GM18519 (cell line): ENCODE measurements at regions not wholly inside any gene's neighbourhood (a gene's known extent, or its start where the extent isn't known, plus 50 kb on each side); places are given as distances from the start of the nearest gene placed in this dataset.

Source experiments
- ATAC-seq: cut with Tn5 transposase; IDR thresholded peaks from one replicate; pipeline ENCODE4 v1.9.1; 2021; ENCODE audit warnings: mild to moderate bottlenecking, moderate library complexity; ENCODE audit not compliant: unreplicated experiment, low FRiP score

DNA sequence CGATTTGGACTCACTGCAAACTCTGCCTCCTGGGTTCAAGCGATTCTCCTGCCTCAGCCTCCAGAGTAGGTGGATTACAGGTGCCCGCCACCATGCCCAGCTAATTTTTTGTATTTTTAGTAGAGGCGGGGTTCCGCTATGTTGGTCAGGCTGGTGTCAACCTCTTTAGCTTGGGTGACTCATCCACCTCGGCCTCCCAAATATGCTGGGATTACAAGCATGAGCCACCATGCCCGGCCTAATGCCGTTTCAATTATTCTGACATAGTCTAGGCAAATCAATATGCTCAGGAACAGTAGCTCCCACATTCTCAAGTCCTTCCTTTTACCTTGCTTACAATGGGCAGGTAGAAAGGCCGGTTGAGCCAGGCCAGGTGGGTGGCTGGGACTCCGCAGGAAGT, 82.0 kb upstream of the EEA1 start:
- ATAC-seq, result no peak

DNA sequence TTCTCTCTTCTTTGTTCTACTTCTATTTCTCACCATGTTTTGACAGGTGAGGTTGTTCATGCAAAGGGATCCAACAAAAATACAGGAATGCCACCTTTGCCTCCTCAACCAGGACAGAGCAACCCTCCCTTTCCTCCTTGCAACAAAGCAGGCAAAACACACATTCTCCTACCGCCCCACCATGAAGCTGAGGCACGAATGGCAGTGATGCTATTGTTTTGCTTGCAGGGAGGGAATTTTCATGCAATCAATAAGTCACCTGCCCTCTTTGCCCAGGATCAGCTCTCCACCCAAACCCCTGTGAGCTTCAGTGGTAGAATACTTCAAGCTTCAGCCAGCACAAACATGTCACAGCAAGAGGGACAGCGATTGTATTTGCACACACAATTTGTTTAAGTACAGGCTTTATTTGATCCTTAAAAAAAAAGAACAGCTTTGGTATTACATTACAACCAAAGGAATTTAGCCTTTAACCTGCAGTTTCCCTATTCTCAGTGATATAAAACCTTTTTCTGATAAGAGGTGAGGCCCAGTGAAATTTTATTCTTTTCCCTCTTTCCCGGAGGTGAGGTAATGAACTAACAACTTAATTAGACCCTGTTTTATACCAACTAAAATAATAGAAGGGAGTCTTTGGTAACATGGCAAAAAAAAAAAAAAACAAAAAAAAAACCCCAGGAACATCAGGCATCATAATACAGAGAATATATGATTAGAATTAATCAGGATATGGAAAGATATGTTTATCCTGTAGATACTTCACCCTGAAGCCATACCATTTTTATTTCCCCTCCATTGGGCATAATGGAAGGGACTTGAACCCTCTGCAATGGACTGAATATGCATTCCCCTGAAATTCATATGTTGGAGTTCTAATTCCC, 87.0 kb upstream of the EEA1 start:
- ATAC-seq, result no peak

DNA sequence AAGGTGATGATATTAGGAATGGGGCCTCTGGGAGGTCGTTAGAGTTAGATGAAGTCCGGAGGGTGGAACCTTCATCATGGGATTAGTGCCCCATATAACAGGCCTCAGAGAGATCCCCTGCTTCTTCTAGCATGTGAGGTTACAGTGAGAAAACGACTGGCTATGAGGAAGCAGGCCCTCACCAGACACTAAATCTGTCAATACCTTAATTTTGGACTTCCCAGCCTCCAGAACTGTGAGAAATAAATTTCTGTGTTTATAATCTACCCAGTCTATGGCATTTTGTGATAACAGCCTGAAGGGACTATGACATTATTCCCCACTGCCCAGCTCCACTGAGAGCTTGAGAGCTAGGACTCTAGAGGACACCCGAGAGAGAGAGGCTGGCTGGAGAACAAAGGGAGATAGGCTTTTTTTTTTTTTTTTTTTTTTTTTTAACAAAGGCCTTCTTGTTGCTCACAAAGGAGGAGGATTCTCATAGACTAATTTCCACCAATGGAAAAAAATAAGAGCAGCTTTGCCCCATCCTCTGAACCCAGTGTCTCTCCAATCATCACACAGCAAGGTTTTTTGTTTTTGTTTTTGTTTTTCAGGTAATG, 87.8 kb upstream of the EEA1 start:
- no peak for ATAC-seq

DNA sequence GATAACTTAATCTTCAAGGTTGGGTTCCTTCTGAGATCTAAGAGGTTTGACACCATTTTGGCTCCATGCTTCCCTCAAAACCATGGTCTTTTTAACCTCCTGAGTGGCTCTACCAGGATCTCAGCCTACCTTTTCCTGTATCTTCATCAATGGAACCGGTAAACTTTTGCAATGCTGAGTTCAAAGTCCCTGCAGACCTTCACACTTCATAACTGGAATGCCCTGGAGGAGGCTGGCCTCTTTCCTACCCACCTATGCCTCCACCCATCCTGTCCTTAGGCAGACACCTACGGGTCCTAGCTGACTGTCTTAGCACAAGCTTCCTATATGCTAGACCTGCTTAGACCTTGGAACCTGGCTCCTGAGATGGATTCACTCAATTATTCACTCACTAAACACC, 89.5 kb upstream of the EEA1 start:
- ATAC-seq, result no peak

DNA sequence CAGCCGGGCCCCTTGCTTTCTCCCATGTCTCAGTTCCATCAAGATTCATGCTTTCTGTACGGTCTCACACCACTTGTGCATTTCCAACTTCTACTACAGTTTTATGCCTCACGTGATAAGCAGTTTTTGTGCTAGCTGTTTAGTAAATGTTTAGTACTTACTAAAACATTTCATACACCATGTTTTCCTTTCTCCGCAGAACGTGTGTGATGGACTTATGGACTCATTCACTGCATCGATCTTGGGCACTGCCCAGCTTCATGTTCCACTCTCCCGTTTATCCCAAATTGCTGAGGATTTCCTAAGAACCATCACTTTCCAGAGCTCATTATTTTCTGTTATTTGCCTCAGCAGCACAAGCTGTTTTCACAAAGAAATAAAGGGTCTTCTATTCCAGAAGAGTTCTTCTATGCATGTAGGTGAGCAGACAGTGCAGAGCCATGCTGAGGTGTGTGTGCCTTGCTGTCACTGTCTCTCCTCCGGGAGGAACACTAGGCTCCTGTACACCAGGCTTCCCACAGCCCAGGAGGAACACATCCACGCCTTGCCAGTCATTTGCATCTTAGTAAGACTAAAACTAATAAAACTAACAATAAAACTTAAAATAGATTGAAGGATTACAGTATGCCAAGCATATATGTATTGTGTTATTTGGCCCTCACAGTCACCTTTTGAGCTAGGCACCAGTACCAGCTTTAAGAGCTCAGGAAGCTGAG, 90.3 kb upstream of the EEA1 start:
- ATAC-seq, result no peak

DNA sequence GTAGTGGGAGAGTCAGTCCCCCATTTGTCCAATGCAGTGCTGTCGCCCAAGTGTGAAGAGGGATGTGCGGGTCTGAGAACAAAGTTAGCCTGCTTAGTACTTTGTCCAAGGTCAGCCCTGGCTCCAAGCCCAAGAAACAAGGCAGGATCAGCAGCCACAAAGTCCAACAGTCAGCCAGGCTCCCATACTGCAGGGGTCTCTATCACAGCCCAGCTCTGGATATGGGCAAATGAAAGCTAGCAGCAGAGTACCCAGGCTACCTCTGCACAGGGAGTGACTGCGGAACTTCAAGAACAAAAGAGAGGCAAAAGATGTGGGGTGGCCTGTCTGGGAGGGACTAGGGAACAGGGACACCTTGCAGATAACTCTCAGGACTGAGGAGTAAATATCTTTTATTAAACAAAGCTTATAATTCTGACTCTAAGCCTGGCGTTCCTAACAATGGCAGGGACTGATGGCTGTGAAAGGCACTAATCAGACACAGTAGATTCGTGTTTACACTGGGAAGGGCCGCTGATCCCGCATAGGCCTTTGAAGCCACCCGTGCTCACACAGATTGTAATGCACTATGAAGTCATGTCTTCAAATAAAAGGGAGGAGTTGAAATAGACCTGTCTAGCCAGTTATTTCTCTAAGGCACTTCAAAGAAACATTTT, 91.0 kb upstream of the EEA1 start:
- ATAC-seq, result no peak

DNA sequence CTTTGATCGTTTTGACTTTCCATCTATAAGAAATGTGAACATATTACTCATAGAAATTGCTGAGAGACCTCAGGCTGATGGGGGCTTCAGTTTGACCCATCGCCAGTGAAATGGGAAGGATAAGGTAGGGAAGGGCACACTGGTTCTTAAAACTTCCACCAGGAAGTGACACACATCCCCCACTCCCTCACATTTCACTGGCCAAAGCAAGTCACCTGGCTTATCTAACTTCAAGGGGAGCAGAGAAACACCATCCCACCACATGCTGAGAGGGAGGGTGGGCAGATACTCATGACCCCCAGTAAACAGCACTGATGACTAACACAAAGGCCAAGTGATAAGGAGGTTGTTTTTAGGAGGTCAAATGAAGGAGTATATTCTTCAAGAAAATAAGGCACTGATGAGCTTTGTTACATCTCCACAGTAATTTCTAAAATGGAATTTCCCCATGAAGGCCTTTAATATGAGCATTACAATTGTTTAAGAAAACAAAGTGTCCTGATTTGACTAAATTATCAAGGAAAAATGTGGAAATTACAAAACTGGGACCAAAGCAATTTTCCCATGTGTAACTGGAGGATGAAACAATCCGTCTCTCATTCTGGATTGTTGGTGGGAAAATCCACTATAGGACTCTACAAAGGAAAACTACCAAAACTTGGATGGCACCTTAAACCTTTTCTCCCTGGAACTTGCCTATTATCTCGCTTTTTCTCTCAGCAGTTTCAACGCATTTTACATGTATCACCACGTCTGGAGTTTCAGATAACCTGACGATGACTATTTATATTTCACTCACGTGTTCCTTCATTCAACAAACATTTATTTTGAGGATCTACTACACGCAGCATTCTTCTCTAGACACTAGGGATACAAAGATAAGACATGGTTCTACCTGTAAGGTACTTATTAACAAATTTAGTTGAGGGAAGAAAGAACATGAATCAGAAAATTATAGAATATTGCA, 91.8 kb upstream of the EEA1 start:
- ATAC-seq, result no peak

DNA sequence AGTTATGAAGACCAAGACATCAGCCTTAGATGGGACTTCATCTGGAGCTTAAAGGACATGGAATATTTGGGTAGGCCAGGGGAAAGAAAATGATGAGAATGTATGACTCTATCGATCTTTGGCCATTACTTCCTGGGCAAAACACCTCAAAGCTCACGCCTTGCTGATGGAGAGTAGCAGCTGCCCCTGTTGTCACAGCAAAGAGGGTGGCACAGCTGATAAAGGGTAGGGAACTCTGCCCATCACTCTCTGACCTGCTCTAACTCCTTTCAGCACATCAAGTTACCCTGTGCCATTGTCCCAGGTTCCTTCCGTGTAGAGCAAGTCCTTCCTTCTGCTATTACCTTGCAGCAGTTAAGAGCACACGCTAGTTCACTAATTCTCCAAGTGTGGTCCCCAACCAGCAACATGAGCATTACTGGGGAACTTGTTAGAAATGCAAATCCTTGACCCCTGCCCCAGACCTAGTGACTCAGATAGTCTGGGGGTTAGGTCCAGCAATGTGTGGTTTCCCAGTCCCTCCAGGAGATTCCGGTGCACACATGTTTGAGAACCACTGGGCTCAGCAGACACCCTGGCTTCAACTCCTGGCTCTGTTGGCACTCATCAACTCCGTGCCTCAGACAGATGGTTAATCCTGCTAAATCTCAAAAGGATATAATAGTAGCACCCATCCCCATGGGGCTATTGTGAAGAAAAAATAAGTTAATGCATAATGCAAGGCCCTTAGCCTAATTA, 93.7 kb upstream of the EEA1 start:
- no peak for ATAC-seq

DNA sequence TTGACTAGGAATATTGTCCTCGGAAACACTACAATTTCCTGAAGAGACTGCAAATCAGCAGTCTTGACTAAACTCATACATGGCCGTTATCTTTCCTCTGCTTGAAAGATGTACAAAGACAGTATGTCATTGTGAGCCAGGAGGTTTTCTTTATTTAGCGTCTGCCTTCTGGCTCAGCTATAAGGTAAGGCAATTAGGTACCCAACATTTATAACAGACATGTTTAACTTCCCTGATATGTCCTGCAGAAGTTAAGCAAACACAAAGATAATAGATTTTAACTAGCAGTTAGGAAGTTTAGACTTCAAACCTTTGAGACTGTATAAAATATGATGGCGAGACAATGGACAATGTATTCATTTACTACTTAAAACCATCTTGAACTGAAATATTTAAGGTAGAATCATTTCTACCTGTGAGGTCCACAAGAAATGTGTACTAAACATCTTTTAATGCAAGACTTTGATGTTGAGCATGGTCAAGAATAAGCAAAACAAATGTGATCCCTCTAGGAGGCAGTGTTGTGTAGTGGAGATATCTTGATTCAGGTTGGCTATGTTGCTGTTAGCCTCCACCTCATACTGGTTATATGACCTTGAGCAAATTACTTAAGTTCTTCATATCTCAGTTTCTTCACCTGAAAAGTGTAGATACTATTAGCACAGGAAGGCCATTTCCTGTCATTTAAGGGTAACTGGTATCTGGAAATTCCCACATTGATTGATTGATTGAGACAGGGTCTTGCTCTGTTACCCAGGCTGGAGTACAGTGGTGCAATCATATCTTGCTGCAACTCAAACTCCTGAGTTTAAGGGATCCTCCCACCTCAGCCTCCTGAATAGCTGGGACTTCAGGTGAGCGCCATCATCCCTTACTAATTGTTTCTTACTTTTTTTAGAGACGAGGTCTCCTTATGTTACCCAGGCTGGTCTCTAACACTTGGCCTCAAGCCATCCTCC, 96.3 kb upstream of the EEA1 start:
- ATAC-seq, result no peak

DNA sequence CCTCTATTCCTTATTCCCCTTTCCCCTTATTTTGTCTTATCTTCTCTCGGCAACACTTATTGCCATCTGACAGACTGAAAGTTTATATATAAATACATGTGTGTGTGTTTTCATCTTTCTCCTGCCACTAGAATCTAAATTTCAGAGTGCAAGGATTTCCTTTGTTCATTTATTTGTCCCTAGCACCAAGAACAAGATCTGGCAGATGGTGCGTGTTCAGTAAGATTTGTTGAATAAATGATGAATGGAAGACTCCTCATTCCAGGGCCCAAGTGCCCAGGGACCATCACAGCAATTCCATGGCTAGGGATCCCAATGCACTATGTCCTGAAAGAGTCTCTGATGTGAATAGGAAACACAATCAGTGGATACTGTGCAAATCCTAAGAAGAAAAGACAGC, 97.9 kb upstream of the EEA1 start:
- ATAC-seq, result no peak

DNA sequence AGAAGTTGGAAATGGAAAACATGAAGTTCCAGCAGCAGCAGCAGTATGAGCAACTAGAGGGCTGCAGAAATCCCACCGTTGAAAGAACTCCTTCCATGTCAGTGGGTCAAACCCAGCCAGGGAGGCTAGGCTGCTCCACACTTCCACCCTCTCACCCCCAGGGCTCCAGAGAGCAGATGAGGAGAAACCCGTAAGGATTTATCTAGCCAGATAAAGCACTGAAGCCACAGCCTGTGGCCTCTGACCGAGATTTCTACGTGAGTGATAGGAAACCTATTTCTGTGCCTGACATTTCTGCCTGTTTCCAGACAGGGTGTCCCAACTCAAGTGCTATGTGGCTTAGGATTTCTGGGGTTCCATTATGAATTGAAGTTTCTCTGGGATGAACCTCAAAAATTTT, 100.0 kb upstream of the EEA1 start:
- no peak for ATAC-seq

DNA sequence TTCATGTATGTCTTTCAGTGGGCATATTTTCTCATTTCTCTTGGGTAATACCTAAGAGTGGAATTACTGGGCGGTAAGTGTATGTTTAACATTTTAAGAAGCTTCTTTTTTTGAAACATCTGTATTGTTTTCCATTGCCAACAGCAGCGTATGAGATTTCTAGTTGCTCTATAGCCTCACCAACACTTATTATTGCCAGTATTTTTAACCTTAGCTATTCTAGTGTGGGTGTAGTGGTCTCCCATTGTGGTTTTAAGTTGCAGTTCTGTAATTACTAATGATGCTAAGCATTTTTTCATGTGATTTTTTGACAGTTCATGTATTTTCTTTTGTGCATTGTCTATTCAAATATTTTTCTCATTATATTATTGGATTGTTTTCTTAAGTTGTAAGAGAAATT, 101.9 kb upstream of the EEA1 start:
- ATAC-seq, result no peak

DNA sequence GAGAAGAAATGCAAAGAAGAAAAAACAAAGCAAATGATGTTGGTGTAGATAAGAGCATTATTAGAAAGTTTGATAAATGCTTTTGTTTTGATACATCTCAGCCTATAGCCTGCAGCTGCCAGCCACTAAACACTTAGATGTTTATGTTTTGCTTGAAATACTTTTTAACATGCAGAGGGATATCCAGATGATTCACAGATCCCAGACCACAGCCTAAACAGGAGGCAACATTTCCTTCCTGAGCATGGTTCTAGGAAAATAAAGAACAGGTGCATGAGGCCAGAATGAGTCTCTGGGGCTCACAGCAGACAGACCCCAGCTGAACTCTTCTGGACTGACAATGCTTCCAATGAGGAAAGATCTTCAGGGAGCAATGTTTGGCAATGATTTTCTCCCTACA, 103.7 kb upstream of the EEA1 start:
- no peak for ATAC-seq

DNA sequence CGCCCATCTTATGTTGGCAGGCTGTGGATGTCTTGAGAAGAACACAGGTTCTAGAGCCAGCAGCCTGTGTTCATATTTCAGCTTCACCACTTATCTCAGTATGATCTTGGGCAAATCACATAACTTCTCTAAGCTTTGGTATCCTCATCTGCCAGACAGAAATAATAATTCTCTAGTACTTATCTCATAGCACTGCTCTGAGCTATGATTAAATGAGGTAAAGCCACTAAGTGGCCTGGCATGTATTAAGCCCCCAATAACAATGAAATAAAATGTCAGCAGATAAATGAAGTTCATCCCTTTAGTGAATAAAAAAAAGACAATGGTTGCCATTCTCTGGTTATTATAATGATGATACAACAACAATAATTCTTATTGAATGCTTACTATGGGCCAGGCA, 104.9 kb upstream of the EEA1 start:
- ATAC-seq, result no peak

DNA sequence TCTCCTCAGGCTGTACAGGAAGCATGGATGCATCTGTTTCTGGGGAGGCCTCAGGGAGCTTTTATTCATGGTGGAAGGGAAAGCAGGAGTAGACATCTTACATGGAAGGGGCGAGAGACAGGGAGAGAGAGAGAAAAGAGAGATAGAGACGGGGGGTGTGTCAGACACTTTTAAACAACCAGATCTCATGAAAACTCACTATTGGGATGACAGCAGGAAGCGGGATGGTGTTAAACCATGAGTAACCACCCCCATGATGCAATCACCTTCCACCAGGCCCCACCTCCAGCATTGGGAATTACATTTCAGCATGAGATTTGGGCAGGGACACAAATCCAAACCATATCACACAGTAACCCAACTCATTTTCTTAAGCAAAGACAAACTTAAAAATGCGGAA, 110.0 kb upstream of the EEA1 start:
- no peak for ATAC-seq

DNA sequence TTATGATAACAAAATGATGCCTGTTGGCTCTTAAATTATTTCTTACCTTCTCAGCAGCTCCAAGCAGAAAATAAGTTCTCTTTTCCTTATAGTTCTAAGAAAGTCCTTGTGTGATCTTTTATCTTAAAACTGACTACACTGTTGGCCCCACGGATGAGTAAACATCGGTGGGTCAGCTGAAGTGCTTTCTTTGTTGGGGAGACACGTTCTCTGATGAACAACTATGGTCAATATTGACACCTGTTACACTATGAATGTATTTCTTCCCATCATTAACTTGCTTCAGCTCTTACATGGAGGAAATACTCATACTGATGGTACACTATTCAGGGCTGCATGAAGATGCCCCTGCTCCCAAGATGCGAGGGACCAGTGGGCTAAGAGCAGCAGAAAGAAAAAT, 110.8 kb upstream of the EEA1 start:
- ATAC-seq, result no peak

DNA sequence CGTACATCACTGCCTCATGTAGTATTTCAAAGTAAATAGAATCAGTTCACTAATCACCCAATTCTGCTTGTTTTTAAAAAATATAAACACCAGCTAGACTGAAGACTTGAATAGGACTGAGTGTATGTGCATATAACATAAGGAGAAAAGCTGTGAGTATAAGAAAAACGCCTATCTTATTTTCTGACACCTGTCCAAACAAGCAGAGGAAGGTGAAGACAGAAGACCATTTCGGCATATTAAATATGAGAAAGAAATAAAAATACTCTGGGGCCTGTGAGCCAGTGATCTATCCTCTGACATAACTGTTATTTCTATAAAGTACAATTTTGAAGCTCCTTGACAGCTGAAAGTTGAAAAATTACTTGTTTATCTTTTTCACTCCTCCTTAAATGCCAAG, 111.3 kb upstream of the EEA1 start:
- ATAC-seq, result no peak

DNA sequence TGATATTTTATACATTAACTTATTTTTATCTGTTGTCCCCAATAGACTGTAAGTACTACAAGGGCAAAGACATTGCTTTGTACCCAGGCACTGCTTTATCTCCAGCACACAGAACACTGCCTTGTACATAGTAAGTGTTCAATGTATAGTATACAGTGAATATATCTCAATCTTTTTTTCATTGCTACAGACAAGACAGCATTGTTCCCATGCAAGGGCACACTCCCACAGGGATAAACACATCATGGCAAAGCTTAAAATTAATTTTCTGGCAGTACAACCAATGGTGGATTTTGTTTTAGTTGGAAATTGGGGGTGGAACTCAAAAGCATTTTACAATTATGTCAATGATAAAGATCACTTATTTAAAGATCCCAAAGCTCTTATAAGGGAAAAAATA, 112.3 kb upstream of the EEA1 start:
- no peak for ATAC-seq
